ENCODE measurements at regions not wholly inside any gene's neighbourhood (a gene's known extent, or its start where the extent isn't known, plus 50 kb on each side); places are given as distances from the start of the nearest gene placed in this dataset.

GRCh38 chr14:101453225-101453624, 108.1 kb upstream of the DIO3 start:
- FAIRE-seq (no peak), DNase-seq (ENCODE audit: insufficient read length, low spot score) (no peak)
- TF ChIP-seq CTCF (IDR thresholded peaks at IDR 0.05; ENCODE audit: insufficient read depth, missing control alignments): no peak

- TF ChIP-seq CTCF (IDR thresholded peaks at IDR 0.05; ENCODE audit: insufficient read depth, missing control alignments): no peak
- no peak for FAIRE-seq
- DNase-seq (ENCODE audit: insufficient read length, low spot score): no peak
These were observed 107.1 kb upstream of the DIO3 start for GRCh38 chr14:101454229-101454628.

DNA sequence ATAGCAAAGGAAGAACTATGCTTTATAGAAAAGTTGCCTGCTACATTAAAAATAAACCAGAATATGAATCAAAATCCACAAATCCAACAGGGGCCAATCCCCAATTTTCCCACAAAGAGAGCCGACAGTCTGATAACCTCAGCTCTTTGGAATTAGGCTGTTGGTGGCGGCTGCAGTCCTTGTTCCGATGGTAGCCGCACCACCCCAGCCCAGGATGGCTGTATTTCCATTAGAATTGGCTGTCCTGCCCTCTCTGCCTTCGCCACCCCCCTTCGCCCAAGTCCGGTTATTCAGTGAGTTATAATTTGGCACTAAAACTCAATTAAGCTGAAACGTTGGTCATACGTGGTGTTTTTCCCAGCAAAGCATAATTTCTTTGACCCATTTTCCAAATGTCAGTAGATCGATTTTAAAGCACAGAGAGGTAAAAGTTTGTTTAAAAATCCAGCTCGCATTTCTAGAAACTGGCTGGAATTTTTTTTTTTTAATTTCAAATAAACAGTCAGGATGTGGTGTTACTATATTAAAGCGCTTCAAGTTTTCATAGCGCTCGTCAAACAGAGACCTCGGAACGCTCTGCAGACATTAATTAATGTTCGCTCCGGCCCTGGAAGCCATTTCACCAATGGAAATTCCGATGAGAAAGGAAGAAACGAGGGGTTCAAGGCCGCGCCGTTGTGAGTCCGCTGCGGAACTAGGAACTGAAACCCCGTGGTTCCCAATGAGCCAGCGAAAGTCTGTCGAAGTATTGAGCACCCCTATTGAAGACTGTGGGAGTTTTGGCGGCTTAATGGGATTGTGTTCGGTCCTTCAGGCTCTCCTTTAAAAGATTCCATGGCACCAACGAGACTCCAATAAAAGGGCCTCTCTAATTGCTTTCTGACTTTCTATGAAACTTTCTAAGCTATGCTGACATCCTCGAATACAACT, 104.8 kb upstream of the DIO3 start:
- DNase-seq (ENCODE audit: insufficient read length, low spot score): no peak
- no peak for TF ChIP-seq CTCF (IDR thresholded peaks at IDR 0.05; ENCODE audit: insufficient read depth, missing control alignments)
- FAIRE-seq: no peak

DNA sequence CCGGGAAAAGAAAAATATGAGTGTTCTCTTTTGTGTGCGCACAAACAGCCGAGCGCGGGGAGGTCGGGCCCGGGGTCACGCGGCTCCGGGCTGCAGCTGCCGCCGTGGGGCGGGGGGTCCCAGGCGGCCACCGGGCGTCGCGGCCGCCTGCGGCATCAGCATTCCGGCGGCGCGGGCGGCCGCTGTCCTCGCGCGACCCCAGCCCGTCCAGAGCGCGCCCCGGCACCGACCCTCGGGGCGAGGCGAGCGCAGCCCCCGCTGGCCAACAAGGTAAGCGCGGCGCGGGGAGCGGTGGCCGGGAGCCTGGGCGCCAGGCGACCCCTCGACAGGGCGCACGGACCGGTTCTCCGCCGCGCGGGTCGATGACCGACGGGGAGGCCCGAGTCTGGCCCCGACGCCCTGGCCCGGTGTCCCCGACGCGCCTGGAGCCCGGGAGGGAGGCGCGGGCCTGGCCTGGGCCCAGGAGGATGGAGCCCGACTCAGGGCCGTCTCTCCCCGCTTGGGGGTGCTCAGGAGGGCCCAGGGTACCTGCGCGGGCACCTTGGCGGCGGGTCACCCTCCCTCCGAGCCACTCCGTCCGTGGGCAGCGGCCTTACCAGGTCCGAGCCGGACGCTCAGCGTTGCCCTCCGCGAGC, 103.9 kb upstream of the DIO3 start:
- FAIRE-seq: no peak
- no peak for TF ChIP-seq CTCF (IDR thresholded peaks at IDR 0.05; ENCODE audit: insufficient read depth, missing control alignments)
- DNase-seq (ENCODE audit: insufficient read length, low spot score): no peak

- no peak for TF ChIP-seq CTCF (IDR thresholded peaks at IDR 0.05; ENCODE audit: insufficient read depth, missing control alignments)
- FAIRE-seq: no peak
- no peak for DNase-seq (ENCODE audit: insufficient read length, low spot score)
These were observed 103.2 kb upstream of the DIO3 start for GRCh38 chr14:101457936-101458740.

DNA sequence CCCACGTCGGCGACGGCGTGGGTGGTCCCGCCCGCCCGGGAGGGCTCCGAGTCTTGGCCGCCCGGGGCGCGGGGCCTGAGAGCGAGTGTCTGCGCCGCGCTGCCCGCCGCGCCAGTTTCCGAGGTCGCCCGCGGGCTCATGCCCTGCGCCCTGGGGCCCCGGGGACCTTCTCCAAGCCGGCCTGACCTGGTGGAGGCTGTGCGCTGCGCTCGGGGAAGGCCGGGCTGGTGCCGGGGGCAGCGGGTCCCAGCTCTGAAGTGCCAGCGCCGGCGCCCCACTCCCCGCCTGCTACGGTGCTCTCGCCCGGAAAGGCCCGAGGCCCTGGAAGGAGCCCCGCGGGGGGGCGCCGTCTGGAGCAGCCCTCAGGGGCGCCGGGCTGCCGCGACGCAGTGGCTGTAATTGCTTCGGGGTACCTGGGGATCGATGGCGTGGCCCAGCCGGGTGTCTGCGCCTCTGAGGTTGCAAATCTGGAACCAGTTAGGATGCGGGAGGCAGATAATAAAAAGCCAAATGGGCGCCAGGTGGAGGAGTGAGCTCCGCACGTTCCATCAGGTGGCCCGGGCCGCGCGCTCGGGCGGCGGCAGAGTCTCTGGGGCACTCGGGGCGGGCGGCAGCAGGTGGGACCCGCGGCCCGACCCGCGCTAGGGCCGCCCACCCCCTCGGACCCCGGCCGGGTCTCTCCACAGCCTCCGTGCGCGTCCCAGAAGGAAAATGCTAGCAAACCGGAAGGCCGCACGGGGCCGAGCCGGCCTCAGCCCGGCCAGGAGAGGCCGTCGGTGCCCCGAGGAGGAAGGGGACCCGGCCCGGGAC, 102.3 kb upstream of the DIO3 start:
- DNase-seq (ENCODE audit: insufficient read length, low spot score) (no peak), FAIRE-seq (no peak)
- TF ChIP-seq CTCF (IDR thresholded peaks at IDR 0.05; ENCODE audit: insufficient read depth, missing control alignments): no peak
